ENCODE measurements at regions not wholly inside any gene's neighbourhood (a gene's known extent, or its start where the extent isn't known, plus 50 kb on each side); places are given as distances from the start of the nearest gene placed in this dataset.

- Histone ChIP-seq H3K4me2 (ENCODE audit: low read depth, low read length) (no peak overlapping the region), H3K4me3 (replicated peaks in 1 of 3; ENCODE audit: insufficient read depth in 1 of 3, low read depth in 2 of 3, low read length in 3 of 3) (no peak overlapping the region), H3K79me2 (ENCODE audit: insufficient read depth, low read length) (no peaks in the 10 kb centered on the region), H3K36me3 (replicated peaks in 1 of 2; ENCODE audit: control insufficient read depth in 1 of 2, insufficient read depth in 2 of 2, low read length in 2 of 2) (no peaks in the 10 kb centered on the region), H3K27ac (ENCODE audit: extremely low read length, insufficient read depth, low read length) (no peak overlapping the region), H3K9ac (ENCODE audit: insufficient read depth, low read depth, low read length) (no peak overlapping the region), H3K9me3 (ENCODE audit: low read length) (peaks cover 89% of the 10 kb centered on the region), H4K20me1 (ENCODE audit: insufficient read depth, low read length) (no peaks in the 10 kb centered on the region), H2AFZ (ENCODE audit: low read length) (no peak overlapping the region), H3K27me3 (ENCODE audit: control insufficient read depth in 1 of 2, insufficient read depth in 2 of 2, low read length in 2 of 2) (no peaks in the 10 kb centered on the region), H3K4me1 (ENCODE audit: insufficient read depth, low read length) (no peaks in the 10 kb centered on the region)
- in situ Hi-C loops (cut with HindIII; ENCODE audit: extremely low pct_ligation_motif_present, low pct_unique_long_range_greater_than_20kb) (no loop called here), intact Hi-C loops (cut with micrococcal nuclease; ENCODE audit: unreplicated experiment) (no loop called here)
- FAIRE-seq: no peak
- no TSS peak for BruUV-seq (replicated peaks)
- DNase-seq (ENCODE audit: low spot score): peak; percentile 32
- ChIA-PET POLR2A (no interaction called here), CTCF (ENCODE audit: low intra/inter-chr PET ratio, low total read pairs) (no interaction called here)
- WGBS (ENCODE audit: low lambda C conversion rate): 19% methylated on average over 7 of the region's 7 CpGs
- peak; percentile 80 for ATAC-seq
- TF ChIP-seq, protein P1, sequence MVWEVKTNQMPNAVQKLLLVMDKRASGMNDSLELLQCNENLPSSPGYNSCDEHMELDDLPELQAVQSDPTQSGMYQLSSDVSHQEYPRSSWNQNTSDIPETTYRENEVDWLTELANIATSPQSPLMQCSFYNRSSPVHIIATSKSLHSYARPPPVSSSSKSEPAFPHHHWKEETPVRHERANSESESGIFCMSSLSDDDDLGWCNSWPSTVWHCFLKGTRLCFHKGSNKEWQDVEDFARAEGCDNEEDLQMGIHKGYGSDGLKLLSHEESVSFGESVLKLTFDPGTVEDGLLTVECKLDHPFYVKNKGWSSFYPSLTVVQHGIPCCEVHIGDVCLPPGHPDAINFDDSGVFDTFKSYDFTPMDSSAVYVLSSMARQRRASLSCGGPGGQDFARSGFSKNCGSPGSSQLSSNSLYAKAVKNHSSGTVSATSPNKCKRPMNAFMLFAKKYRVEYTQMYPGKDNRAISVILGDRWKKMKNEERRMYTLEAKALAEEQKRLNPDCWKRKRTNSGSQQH (CRISPR knock-in tag; IDR thresholded peaks at IDR 0.05; ENCODE audit: low read depth): no peak
- TF ChIP-seq SMC3 (IDR thresholded peaks at IDR 0.05; ENCODE audit: low read length) (0 out of 2 replicates have a peak, but pooled peaks have one; percentile 6), MYC (CRISPR knock-in tag; IDR thresholded peaks at IDR 0.05; ENCODE audit: borderline replicate concordance) (peak; percentile 96), NFYB (CRISPR knock-in tag; IDR thresholded peaks at IDR 0.05) (no peak), ZNF567 (CRISPR knock-in tag; IDR thresholded peaks at IDR 0.05; ENCODE audit: borderline replicate concordance) (no peak), HMG20B (CRISPR knock-in tag; conservative IDR thresholded peaks at IDR 0.05) (no peak), DMAP1 (CRISPR knock-in tag; IDR thresholded peaks at IDR 0.05) (0 out of 2 replicates have a peak, but pooled peaks have one; percentile 44), MXI1 (IDR thresholded peaks at IDR 0.05; ENCODE audit: borderline replicate concordance, low read depth, low read length) (no peak), KDM6A (CRISPR knock-in tag; IDR thresholded peaks at IDR 0.05; ENCODE audit: low read depth) (no peak), SATB2 (CRISPR knock-in tag; IDR thresholded peaks at IDR 0.05) (no peak), ESRRA (CRISPR knock-in tag; IDR thresholded peaks at IDR 0.05; ENCODE audit: low read depth) (peak; percentile 99), STAG1 (CRISPR knock-in tag; IDR thresholded peaks at IDR 0.05) (peak; percentile 65), EZH2 (conservative IDR thresholded peaks at IDR 0.05; ENCODE audit: low read depth, low read length) (no peak), TOPORS (CRISPR knock-in tag; IDR thresholded peaks at IDR 0.05) (no peak)
- TF ChIP-seq, protein P2, sequence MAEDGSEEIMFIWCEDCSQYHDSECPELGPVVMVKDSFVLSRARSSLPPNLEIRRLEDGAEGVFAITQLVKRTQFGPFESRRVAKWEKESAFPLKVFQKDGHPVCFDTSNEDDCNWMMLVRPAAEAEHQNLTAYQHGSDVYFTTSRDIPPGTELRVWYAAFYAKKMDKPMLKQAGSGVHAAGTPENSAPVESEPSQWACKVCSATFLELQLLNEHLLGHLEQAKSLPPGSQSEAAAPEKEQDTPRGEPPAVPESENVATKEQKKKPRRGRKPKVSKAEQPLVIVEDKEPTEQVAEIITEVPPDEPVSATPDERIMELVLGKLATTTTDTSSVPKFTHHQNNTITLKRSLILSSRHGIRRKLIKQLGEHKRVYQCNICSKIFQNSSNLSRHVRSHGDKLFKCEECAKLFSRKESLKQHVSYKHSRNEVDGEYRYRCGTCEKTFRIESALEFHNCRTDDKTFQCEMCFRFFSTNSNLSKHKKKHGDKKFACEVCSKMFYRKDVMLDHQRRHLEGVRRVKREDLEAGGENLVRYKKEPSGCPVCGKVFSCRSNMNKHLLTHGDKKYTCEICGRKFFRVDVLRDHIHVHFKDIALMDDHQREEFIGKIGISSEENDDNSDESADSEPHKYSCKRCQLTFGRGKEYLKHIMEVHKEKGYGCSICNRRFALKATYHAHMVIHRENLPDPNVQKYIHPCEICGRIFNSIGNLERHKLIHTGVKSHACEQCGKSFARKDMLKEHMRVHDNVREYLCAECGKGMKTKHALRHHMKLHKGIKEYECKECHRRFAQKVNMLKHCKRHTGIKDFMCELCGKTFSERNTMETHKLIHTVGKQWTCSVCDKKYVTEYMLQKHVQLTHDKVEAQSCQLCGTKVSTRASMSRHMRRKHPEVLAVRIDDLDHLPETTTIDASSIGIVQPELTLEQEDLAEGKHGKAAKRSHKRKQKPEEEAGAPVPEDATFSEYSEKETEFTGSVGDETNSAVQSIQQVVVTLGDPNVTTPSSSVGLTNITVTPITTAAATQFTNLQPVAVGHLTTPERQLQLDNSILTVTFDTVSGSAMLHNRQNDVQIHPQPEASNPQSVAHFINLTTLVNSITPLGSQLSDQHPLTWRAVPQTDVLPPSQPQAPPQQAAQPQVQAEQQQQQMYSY (CRISPR knock-in tag; IDR thresholded peaks at IDR 0.05): no peak
- TF ChIP-seq, protein P3, sequence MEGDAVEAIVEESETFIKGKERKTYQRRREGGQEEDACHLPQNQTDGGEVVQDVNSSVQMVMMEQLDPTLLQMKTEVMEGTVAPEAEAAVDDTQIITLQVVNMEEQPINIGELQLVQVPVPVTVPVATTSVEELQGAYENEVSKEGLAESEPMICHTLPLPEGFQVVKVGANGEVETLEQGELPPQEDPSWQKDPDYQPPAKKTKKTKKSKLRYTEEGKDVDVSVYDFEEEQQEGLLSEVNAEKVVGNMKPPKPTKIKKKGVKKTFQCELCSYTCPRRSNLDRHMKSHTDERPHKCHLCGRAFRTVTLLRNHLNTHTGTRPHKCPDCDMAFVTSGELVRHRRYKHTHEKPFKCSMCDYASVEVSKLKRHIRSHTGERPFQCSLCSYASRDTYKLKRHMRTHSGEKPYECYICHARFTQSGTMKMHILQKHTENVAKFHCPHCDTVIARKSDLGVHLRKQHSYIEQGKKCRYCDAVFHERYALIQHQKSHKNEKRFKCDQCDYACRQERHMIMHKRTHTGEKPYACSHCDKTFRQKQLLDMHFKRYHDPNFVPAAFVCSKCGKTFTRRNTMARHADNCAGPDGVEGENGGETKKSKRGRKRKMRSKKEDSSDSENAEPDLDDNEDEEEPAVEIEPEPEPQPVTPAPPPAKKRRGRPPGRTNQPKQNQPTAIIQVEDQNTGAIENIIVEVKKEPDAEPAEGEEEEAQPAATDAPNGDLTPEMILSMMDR (CRISPR knock-in tag; IDR thresholded peaks at IDR 0.05): peak; percentile 60
- TF ChIP-seq, protein P4, sequence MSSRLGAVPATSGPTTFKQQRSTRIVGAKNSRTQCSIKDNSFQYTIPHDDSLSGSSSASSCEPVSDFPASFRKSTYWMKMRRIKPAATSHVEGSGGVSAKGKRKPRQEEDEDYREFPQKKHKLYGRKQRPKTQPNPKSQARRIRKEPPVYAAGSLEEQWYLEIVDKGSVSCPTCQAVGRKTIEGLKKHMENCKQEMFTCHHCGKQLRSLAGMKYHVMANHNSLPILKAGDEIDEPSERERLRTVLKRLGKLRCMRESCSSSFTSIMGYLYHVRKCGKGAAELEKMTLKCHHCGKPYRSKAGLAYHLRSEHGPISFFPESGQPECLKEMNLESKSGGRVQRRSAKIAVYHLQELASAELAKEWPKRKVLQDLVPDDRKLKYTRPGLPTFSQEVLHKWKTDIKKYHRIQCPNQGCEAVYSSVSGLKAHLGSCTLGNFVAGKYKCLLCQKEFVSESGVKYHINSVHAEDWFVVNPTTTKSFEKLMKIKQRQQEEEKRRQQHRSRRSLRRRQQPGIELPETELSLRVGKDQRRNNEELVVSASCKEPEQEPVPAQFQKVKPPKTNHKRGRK (CRISPR knock-in tag; IDR thresholded peaks at IDR 0.05): no peak
Observed at GRCh38 chr6:165049362-165049761, 260.0 kb downstream of the C6orf118 start.

Data from HepG2 (cell line).